T-helper 17 cell (primary cell): ENCODE measurements at regions not wholly inside any gene's neighbourhood (a gene's known extent, or its start where the extent isn't known, plus 50 kb on each side); places are given as distances from the start of the nearest gene placed in this dataset.

Experiments
- ATAC-seq: fragments of 150-1000 bp; cut with Tn5 transposase; 2 replicates; pipeline ENCODE4 v1.10.0; 2021; ENCODE audit warnings: mild to moderate bottlenecking, moderate library complexity
- DNase-seq, 3 donors: peaks; one replicate each; pipeline versions ENCODE4 v3.0.0 to v3.0.0-alpha.2; 2020 to 2021
- H3K9me3 ChIP-seq: one replicate; pipeline ENCODE4 v1.7.0; 2013; ENCODE audit warnings: low read length, mild to moderate bottlenecking; ENCODE audit not compliant: control insufficient read depth, poor library complexity, severe bottlenecking
- H3K27ac Mint-ChIP-seq: one replicate; pipeline ENCODE4 v1.8.0; 2022; ENCODE audit warnings: mild to moderate bottlenecking, moderate library complexity, mixed read lengths
- H3K27me3 Mint-ChIP-seq: one replicate; pipeline ENCODE4 v1.8.0; 2022; ENCODE audit warnings: mixed read lengths
- H3K36me3 Mint-ChIP-seq: one replicate; pipeline ENCODE4 v1.8.0; 2022; ENCODE audit warnings: low read depth, mixed read lengths
- H3K4me1 Mint-ChIP-seq: one replicate; pipeline ENCODE4 v1.8.0; 2022; ENCODE audit warnings: mild to moderate bottlenecking, mixed read lengths
- H3K4me3 Mint-ChIP-seq: one replicate; pipeline ENCODE4 v1.8.0; 2022; ENCODE audit warnings: mild to moderate bottlenecking, moderate library complexity, mixed read lengths

GRCh38 chr4:126241634-126242033 is 926.9 kb downstream of the FAT4 start:
- no peak for ATAC-seq
- Mint-ChIP-seq H3K4me3 (no peak overlapping the region), H3K27me3 (no peaks in the 10 kb centered on the region), H3K4me1 (no peaks in the 10 kb centered on the region), H3K36me3 (no peaks in the 10 kb centered on the region), H3K27ac (no peak overlapping the region)
- H3K9me3 ChIP-seq = peaks cover 2% of the 10 kb centered on the region
- DNase-seq = no peak

- Mint-ChIP-seq H3K36me3 (no peaks in the 10 kb centered on the region), H3K27ac (no peak overlapping the region), H3K4me3 (no peak overlapping the region), H3K4me1 (no peaks in the 10 kb centered on the region), H3K27me3 (no peaks in the 10 kb centered on the region)
- H3K9me3 ChIP-seq = peaks cover 2% of the 10 kb centered on the region
- DNase-seq (no peak), ATAC-seq (no peak)
Measured at GRCh38 chr4:126242679-126243390, 928.1 kb downstream of the FAT4 start.

- DNase-seq = no peak
- Mint-ChIP-seq H3K36me3 (no peaks in the 10 kb centered on the region), H3K4me1 (no peaks in the 10 kb centered on the region), H3K4me3 (no peak overlapping the region), H3K27me3 (no peaks in the 10 kb centered on the region), H3K27ac (no peak overlapping the region)
- no peak for ATAC-seq
- no peaks in the 10 kb centered on the region for H3K9me3 ChIP-seq
Measured at GRCh38 chr4:126247409-126247808, 932.7 kb downstream of the FAT4 start.

GRCh38 chr4:126250006-126250405 is 935.3 kb downstream of the FAT4 start:
- H3K27me3 Mint-ChIP-seq = no peaks in the 10 kb centered on the region
- no peak for ATAC-seq
- DNase-seq = no peak
- H3K4me3 Mint-ChIP-seq = no peak overlapping the region
- no peaks in the 10 kb centered on the region for H3K36me3 Mint-ChIP-seq
- H3K4me1 Mint-ChIP-seq = no peaks in the 10 kb centered on the region
- H3K9me3 ChIP-seq = peaks cover under 1% of the 10 kb centered on the region
- no peak overlapping the region for H3K27ac Mint-ChIP-seq

GRCh38 chr4:126251169-126251568 is 936.4 kb downstream of the FAT4 start:
- peaks cover 4% of the 10 kb centered on the region for H3K9me3 ChIP-seq
- no peak overlapping the region for H3K4me3 Mint-ChIP-seq
- DNase-seq (no peak), ATAC-seq (no peak)
- no peaks in the 10 kb centered on the region for H3K36me3 Mint-ChIP-seq
- no peaks in the 10 kb centered on the region for H3K4me1 Mint-ChIP-seq
- H3K27me3 Mint-ChIP-seq = no peaks in the 10 kb centered on the region
- H3K27ac Mint-ChIP-seq = no peak overlapping the region

GRCh38 chr4:126262665-126263064 is 947.9 kb downstream of the FAT4 start:
- H3K27me3 Mint-ChIP-seq = no peaks in the 10 kb centered on the region
- no peak for DNase-seq
- ATAC-seq = no peak
- no peak overlapping the region for H3K4me3 Mint-ChIP-seq
- H3K36me3 Mint-ChIP-seq = no peaks in the 10 kb centered on the region
- H3K4me1 Mint-ChIP-seq = no peaks in the 10 kb centered on the region
- no peak overlapping the region for H3K27ac Mint-ChIP-seq
- H3K9me3 ChIP-seq = peaks cover 2% of the 10 kb centered on the region

- DNase-seq (no peak), ATAC-seq (no peak)
- Mint-ChIP-seq H3K4me3 (no peak overlapping the region), H3K4me1 (no peaks in the 10 kb centered on the region), H3K27ac (no peak overlapping the region), H3K36me3 (no peaks in the 10 kb centered on the region), H3K27me3 (no peaks in the 10 kb centered on the region)
- peaks cover 2% of the 10 kb centered on the region for H3K9me3 ChIP-seq
Measured at GRCh38 chr4:126264839-126265238, 950.1 kb downstream of the FAT4 start.

- Mint-ChIP-seq H3K4me1 (no peaks in the 10 kb centered on the region), H3K4me3 (no peak overlapping the region), H3K27me3 (no peaks in the 10 kb centered on the region), H3K27ac (no peak overlapping the region), H3K36me3 (no peaks in the 10 kb centered on the region)
- H3K9me3 ChIP-seq = peaks cover 2% of the 10 kb centered on the region
- no peak for DNase-seq
- no peak for ATAC-seq
Measured at GRCh38 chr4:126265888-126266287, 951.1 kb downstream of the FAT4 start.

GRCh38 chr4:126267689-126268088 is 952.9 kb downstream of the FAT4 start:
- Mint-ChIP-seq H3K4me1 (no peaks in the 10 kb centered on the region), H3K27ac (no peak overlapping the region), H3K4me3 (no peak overlapping the region), H3K27me3 (no peaks in the 10 kb centered on the region), H3K36me3 (no peaks in the 10 kb centered on the region)
- DNase-seq (no peak), ATAC-seq (no peak)
- peaks cover 1% of the 10 kb centered on the region for H3K9me3 ChIP-seq

- ATAC-seq (no peak), DNase-seq (no peak)
- Mint-ChIP-seq H3K4me1 (no peaks in the 10 kb centered on the region), H3K27me3 (no peaks in the 10 kb centered on the region), H3K4me3 (no peak overlapping the region), H3K36me3 (no peaks in the 10 kb centered on the region), H3K27ac (no peak overlapping the region)
- no peaks in the 10 kb centered on the region for H3K9me3 ChIP-seq
Measured at GRCh38 chr4:126268106-126268505, 953.4 kb downstream of the FAT4 start.

GRCh38 chr4:126269106-126269505 is 954.4 kb downstream of the FAT4 start:
- ATAC-seq = no peak
- no peaks in the 10 kb centered on the region for H3K9me3 ChIP-seq

GRCh38 chr4:126271292-126271691 is 956.5 kb downstream of the FAT4 start:
- DNase-seq (no peak), ATAC-seq (no peak)
- no peaks in the 10 kb centered on the region for H3K4me1 Mint-ChIP-seq
- H3K4me3 Mint-ChIP-seq = no peak overlapping the region
- no peaks in the 10 kb centered on the region for H3K36me3 Mint-ChIP-seq
- no peaks in the 10 kb centered on the region for H3K9me3 ChIP-seq
- no peak overlapping the region for H3K27ac Mint-ChIP-seq
- no peaks in the 10 kb centered on the region for H3K27me3 Mint-ChIP-seq

More at GRCh38 chr4:126269106-126269505, 954.4 kb downstream of the FAT4 start:
- Mint-ChIP-seq H3K4me1 (no peaks in the 10 kb centered on the region), H3K4me3 (no peak overlapping the region), H3K27me3 (no peaks in the 10 kb centered on the region), H3K36me3 (no peaks in the 10 kb centered on the region), H3K27ac (no peak overlapping the region)
- no peak for DNase-seq

GRCh38 chr4:126273746-126274145 is 959.0 kb downstream of the FAT4 start:
- no peaks in the 10 kb centered on the region for H3K9me3 ChIP-seq
- Mint-ChIP-seq H3K4me3 (no peak overlapping the region), H3K4me1 (no peaks in the 10 kb centered on the region), H3K27me3 (no peaks in the 10 kb centered on the region), H3K27ac (no peak overlapping the region), H3K36me3 (no peaks in the 10 kb centered on the region)
- ATAC-seq (no peak), DNase-seq (no peak)

GRCh38 chr4:126291886-126292285 is 977.1 kb downstream of the FAT4 start:
- no peaks in the 10 kb centered on the region for H3K36me3 Mint-ChIP-seq
- no peak overlapping the region for H3K27ac Mint-ChIP-seq
- H3K9me3 ChIP-seq = no peaks in the 10 kb centered on the region
- no peak overlapping the region for H3K4me3 Mint-ChIP-seq
- H3K4me1 Mint-ChIP-seq = no peaks in the 10 kb centered on the region
- DNase-seq (no peak), ATAC-seq (no peak)
- H3K27me3 Mint-ChIP-seq = no peaks in the 10 kb centered on the region
